Germinal center (tissue), 1 donor: ENCODE measurements at regions not wholly inside any gene's neighbourhood (a gene's known extent, or its start where the extent isn't known, plus 50 kb on each side); places are given as distances from the start of the nearest gene placed in this dataset.

Experiments used
- DNase-seq: peaks from one replicate; pipeline ENCODE4 v3.0.0; 2012; ENCODE audit warnings: mixed read lengths, low spot score

- DNase-seq, result no peak
These were observed 249.7 kb downstream of the MTERF1 start for GRCh38 chr7:91630581-91631380.

GRCh38 chr7:91632234-91632940, 248.1 kb downstream of the MTERF1 start:
- DNase-seq, result no peak

- no peak for DNase-seq
These were observed 247.5 kb downstream of the MTERF1 start for GRCh38 chr7:91633013-91633441.

- DNase-seq, result no peak
These were observed 245.9 kb downstream of the MTERF1 start for GRCh38 chr7:91634485-91635177.

GRCh38 chr7:91636129-91636724, 244.3 kb downstream of the MTERF1 start:
- DNase-seq, result no peak

GRCh38 chr7:91636728-91637127, 243.8 kb downstream of the MTERF1 start:
- DNase-seq, result no peak

GRCh38 chr7:91644256-91644655, 236.2 kb downstream of the MTERF1 start:
- DNase-seq, result no peak

GRCh38 chr7:91645542-91645941, 235.0 kb downstream of the MTERF1 start:
- DNase-seq, result no peak

- no peak for DNase-seq
These were observed 228.5 kb downstream of the MTERF1 start for GRCh38 chr7:91651986-91652385.

- no peak for DNase-seq
These were observed 227.2 kb downstream of the MTERF1 start for GRCh38 chr7:91653286-91653685.

- no peak for DNase-seq
These were observed 224.8 kb downstream of the MTERF1 start for GRCh38 chr7:91655656-91656055.

- no peak for DNase-seq
These were observed 223.7 kb downstream of the MTERF1 start for GRCh38 chr7:91656541-91657482.

GRCh38 chr7:91657483-91658071, 222.9 kb downstream of the MTERF1 start:
- no peak for DNase-seq

GRCh38 chr7:91659096-91659495, 221.4 kb downstream of the MTERF1 start:
- no peak for DNase-seq

- no peak for DNase-seq
These were observed 219.7 kb downstream of the MTERF1 start for GRCh38 chr7:91660734-91661356.

- DNase-seq, result no peak
These were observed 218.8 kb downstream of the MTERF1 start for GRCh38 chr7:91661727-91662126.

- no peak for DNase-seq
These were observed 212.3 kb downstream of the MTERF1 start for GRCh38 chr7:91668217-91668616.

GRCh38 chr7:91671245-91671644, 209.3 kb downstream of the MTERF1 start:
- DNase-seq, result no peak

- DNase-seq, result no peak
These were observed 206.0 kb downstream of the MTERF1 start for GRCh38 chr7:91674470-91674869.

- DNase-seq, result no peak
These were observed 198.8 kb downstream of the MTERF1 start for GRCh38 chr7:91681718-91682117.
